Frontal cortex (tissue), 3 donors: ENCODE measurements at regions not wholly inside any gene's neighbourhood (a gene's known extent, or its start where the extent isn't known, plus 50 kb on each side); places are given as distances from the start of the nearest gene placed in this dataset.
"Not testable (repeated sequence)": the region's sequence is repeated elsewhere in the genome, so short reads cannot be mapped to it uniquely, and the experiment has no call there.

ENCODE experiments used
- DNase-seq, 2 donors: peaks; one replicate each; pipeline ENCODE4 v3.0.0; 2012; ENCODE audit warnings: low spot score in 2 of 2
- FAIRE-seq: peaks from 2 replicates; lab custom pipeline; 2012; peaks lifted over from hg19 to GRCh38; lab: Jason Lieb, UNC
- donor health status: control.
- donor health status: control.
- donor health status: control.

GRCh38 chr17:63278728-63279442, 167.2 kb downstream of the CYB561 start:
- DNase-seq (no peak), FAIRE-seq (no peak)

DNA sequence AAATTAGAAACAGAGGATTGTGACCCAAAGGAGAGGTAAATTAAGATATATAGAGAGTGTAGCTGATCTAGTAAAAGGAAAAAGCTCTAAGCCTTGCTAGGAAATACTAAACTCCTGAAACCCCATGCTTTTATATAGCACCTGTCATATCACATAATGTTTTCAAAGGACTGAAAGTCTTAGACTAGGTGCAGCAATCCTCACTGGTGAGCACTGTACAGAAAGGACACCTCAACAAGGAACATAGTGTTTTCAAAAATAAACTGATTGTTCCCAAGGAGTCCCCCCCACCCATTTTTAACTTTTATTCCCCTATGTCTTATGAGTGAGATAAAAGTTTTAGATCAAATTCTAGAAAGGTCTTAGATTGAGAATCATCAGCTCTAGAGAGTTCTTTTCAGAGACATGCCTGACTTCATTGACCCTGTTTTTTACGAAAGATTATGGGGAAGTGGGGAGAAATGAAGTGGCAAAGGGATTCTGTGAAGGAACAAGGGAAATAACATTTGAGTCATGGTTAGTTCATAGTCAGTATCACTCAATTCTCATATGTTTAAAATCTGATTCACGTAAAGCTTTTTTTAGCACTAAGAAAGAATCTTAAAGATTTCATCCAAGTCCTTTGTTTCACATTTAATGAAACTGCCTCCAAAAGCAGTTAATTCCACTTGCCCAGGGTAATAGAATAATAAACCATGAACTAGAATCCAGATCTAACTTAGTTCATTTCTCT, 166.4 kb downstream of the CYB561 start:
- no peak for FAIRE-seq

DNA sequence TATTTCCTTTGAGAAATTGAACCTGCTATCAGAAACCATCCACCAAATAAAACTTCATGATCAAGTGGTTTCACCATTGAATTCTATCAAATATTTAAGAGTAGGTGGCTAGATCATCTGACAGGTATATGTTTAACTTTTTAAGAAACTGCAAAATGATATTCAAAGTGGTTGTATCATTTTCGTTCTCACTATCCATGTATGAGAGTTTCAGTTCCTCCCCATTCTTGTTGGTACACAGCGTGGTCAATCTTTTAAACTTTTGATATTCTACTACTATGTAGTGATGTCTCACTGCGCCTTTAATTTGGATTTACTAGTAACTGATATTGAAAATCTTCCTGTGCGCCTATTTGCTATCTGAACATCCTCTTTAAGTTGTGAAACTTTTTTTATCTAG, 163.7 kb downstream of the CYB561 start:
- DNase-seq (no peak), FAIRE-seq (no peak)

More for the DNA sequence above, 166.4 kb downstream of the CYB561 start:
- DNase-seq: no peak

DNA sequence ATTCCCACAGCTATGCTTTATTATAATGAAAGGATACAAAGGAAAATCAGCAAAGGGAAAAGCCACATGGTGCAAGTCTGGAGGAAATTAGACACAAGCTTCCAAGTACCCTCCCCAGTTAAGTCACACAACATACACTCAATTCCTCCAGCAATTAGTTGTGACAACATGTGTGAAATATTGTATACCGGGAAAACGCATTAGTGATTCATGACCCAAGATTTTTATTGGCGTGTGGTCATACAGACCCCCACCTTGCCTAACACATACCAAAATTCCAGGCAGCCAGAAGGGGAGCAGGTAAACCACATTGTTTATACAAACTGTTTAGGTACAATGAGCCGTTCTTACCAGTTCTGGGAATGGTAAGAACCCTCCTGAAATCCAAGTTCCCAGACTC, 160.6 kb downstream of the CYB561 start:
- DNase-seq (no peak), FAIRE-seq (no peak)

DNA sequence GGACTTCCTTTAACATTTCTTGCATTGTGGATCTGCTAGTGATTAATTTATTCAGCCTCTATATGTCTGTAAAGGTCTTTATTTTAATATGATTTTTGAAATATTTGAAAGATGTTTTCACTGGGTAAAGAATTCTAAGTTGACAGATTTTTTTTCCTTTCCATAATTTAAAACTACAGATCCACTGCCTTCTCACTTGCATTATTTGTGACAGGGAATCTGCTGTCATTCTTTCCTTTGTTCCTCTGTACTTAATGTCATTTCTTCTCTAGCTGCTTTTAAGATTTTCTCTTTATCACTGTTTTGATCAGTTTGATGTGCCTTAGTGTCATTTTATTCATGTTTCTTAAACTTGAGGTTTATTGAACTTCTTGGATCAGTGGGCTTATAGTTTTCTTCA, 159.9 kb downstream of the CYB561 start:
- FAIRE-seq: no peak

GRCh38 chr17:63287006-63287405, 159.1 kb downstream of the CYB561 start:
- FAIRE-seq: not testable (repeated sequence)

More for the DNA sequence above, 159.9 kb downstream of the CYB561 start:
- DNase-seq: no peak

DNA sequence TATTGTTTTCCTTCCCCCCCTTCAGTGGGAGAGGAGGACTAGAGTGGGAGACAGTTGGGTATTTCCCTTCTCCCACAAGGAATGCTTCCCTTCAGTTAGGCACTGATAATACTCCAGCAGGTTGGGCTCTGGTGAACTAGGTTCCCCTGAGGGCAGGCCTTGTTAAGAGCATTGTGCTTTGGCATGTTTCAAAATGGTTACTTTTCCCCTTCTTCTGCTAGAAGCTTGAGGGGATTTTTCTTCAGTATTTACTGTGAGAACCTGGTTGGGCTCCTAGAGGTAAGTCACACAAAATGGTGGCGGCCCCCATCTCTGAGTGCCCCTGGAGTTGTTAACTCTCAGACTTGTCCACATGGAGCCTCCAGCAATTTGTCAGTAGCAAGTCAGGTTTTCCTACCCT, 156.2 kb downstream of the CYB561 start:
- no peak for FAIRE-seq
- no peak for DNase-seq

More at GRCh38 chr17:63287006-63287405, 159.1 kb downstream of the CYB561 start:
- DNase-seq: not testable (repeated sequence)

GRCh38 chr17:63290351-63290750, 155.8 kb downstream of the CYB561 start:
- DNase-seq (no peak), FAIRE-seq (no peak)

GRCh38 chr17:63290784-63291183, 155.3 kb downstream of the CYB561 start:
- DNase-seq (no peak), FAIRE-seq (no peak)

DNA sequence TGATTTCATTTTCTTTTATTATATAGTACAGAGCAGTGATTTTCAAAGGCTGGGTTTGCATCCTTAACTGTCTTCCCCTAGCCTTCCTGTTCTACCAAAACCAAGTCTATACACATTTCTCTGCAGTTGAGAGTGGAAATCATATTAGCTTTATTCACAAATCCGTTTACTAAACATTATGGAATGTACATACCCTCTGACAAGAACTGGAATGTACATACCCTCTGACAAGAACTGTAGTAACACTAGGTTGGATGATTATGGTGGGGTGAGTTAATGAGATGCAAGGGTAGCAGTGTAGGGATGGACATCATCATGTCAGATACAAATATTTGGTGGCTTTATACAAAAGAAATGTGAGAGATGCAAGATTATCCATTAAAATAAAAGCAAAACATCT, 154.8 kb downstream of the CYB561 start:
- DNase-seq (no peak), FAIRE-seq (no peak)

DNA sequence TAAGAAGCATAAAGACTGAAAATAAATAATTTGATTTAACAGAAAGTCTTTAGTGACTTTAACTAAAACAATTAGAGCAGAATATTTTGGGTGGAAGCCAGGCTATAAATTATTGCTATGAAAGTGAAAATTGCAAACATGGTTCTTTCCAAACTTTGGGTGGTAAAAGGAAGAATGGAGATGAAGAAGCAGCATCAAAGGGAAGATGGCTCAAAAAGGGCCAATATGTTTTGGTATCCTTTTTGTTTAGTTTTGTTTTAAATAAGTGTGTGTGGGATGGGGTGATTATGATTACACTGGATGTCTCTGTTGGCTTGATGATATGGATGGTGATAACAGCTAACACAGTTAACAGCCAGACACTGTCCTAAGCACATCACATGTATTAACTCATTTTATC, 153.7 kb downstream of the CYB561 start:
- no peak for DNase-seq
- no peak for FAIRE-seq

GRCh38 chr17:63293323-63294075, 152.6 kb downstream of the CYB561 start:
- no peak for DNase-seq
- FAIRE-seq: no peak

GRCh38 chr17:63294776-63295175, 151.3 kb downstream of the CYB561 start:
- DNase-seq (no peak), FAIRE-seq (no peak)

GRCh38 chr17:63295288-63295687, 150.8 kb downstream of the CYB561 start:
- FAIRE-seq: no peak
- DNase-seq: no peak

- no peak for DNase-seq
- no peak for FAIRE-seq
These were observed 150.1 kb downstream of the CYB561 start for GRCh38 chr17:63295839-63296590.

DNA sequence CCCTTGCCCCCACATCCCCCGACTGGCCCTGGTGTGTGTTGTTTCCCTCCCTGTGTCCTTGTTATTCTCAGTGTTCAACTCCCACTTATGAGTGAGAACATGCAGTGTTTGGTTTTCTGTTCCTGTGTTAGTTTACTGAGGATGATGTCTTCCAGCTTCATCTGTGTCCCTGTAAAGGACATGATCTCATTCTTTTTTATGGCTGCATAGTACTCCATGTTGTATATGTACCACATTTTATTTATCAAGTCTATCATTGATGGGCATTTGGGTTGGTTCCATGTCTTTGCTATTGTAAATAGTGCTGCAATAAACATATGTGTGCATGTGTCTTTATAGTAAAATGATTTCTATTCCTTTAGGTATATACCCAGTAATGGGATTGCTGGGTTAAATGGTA, 147.2 kb downstream of the CYB561 start:
- not testable (repeated sequence) for DNase-seq, FAIRE-seq

DNA sequence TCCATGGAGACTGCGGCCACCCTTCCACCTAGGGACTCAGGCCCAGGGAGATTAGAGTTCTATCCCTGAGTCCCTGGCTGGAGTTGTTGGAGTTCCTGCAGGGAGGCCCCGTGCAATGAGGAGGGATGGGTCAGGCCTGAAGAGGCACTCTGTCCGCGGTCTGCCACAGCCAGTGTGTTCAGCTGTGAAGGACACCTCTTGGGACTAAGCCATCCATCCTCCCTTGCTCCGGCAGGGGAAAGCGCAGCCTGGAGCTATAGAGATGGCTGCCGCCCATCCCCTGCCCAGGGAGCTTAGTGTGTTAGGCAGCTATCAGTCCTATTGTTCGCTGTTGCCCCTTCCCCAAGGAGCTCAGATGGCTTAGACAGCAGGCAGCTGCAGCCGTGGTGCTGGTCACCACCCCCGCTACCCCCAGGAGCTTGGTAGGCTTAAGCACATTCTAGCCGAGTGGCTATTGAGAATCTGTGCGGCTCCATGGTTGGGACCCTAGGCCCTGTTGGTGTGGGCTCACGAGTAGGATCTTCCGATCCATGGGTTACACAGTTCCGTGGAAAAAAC, 141.3 kb downstream of the CYB561 start:
- no peak for DNase-seq
- FAIRE-seq: no peak

DNA sequence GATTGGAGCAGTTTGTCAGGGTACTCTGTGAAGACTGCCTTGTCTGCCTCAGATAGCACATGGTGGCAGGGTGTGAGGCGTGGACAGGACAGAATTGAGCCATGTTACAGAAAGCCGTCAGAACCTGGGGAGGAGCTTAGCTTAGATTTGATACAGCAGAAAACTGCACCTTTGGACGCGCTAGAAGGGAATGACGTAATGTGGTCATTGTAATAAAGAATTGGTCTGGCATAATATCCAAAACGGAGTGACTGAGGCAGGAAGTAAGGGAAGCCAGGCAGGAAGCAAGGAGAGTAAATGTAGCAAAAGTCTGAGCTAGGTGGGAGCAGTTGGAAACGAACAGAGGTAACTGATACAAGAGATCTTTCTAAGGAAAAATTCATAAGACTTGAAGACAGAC, 140.2 kb downstream of the CYB561 start:
- FAIRE-seq (no peak), DNase-seq (no peak)

GRCh38 chr17:63306855-63307254, 139.3 kb downstream of the CYB561 start:
- FAIRE-seq (no peak), DNase-seq (no peak)

- FAIRE-seq (no peak), DNase-seq (no peak)
These were observed 137.8 kb downstream of the CYB561 start for GRCh38 chr17:63308272-63308671.
